DOHH2 (cell line): ENCODE measurements at regions not wholly inside any gene's neighbourhood (a gene's known extent, or its start where the extent isn't known, plus 50 kb on each side); places are given as distances from the start of the nearest gene placed in this dataset.

Experiments
- H3F3A ChIP-seq: fragments of 200-600 bp; sonication (generic), shearing (Covaris generic); 2 replicates; pipeline ENCODE4 v1.6.0; 2016; ENCODE audit warnings: antibody characterized with exemption, mild to moderate bottlenecking; ENCODE audit not compliant: control insufficient read depth, insufficient read depth
- H3K27ac ChIP-seq: fragments of 200-600 bp; sonication (generic); 2 replicates; pipeline ENCODE4 v1.5.1; 2014; ENCODE audit warnings: low read depth, mild to moderate bottlenecking, low read length, moderate library complexity
- H3K27me3 ChIP-seq: fragments of 200-600 bp; sonication (generic); 2 replicates; pipeline ENCODE4 v1.6.1; 2014; ENCODE audit warnings: mild to moderate bottlenecking, low read length, mixed read lengths; ENCODE audit not compliant: control insufficient read depth
- H3K36me3 ChIP-seq: fragments of 200-600 bp; sonication (generic); 2 replicates; pipeline ENCODE4 v1.6.1; 2014; ENCODE audit warnings: mild to moderate bottlenecking, low read length, moderate library complexity, mixed read lengths; ENCODE audit not compliant: control insufficient read depth
- H3K4me1 ChIP-seq: fragments of 200-600 bp; sonication (generic); 2 replicates; pipeline ENCODE4 v1.6.1; 2014; ENCODE audit warnings: mild to moderate bottlenecking, low read length, mixed read lengths; ENCODE audit not compliant: control insufficient read depth
- H3K4me2 ChIP-seq: fragments of 200-600 bp; sonication (generic); 2 replicates; pipeline ENCODE4 v1.6.0; 2014; ENCODE audit warnings: mild to moderate bottlenecking, low read length, moderate library complexity
- H3K4me3 ChIP-seq: fragments of 200-600 bp; sonication (generic); 2 replicates; pipeline ENCODE4 v1.5.1; 2014; ENCODE audit warnings: mild to moderate bottlenecking, low read length, mixed read lengths
- H3K79me2 ChIP-seq: fragments of 200-600 bp; sonication (generic); 2 replicates; pipeline ENCODE4 v1.6.1; 2014; ENCODE audit warnings: mild to moderate bottlenecking, low read length, mixed read lengths; ENCODE audit not compliant: control insufficient read depth
- H3K9me2 ChIP-seq: fragments of 200-600 bp; sonication (generic); replicated peaks from 2 replicates; pipeline ENCODE4 v1.6.1; 2014; ENCODE audit warnings: mild to moderate bottlenecking, low read length, mixed read lengths; ENCODE audit not compliant: control insufficient read depth
- H3K9me3 ChIP-seq: fragments of 200-600 bp; sonication (generic); 2 replicates; pipeline ENCODE4 v1.6.1; 2014; ENCODE audit warnings: antibody characterized with exemption, low read length, mixed read lengths; ENCODE audit not compliant: control insufficient read depth, insufficient read depth
- H4K20me1 ChIP-seq: fragments of 200-600 bp; sonication (generic); 2 replicates; pipeline ENCODE4 v1.6.0; 2014; ENCODE audit warnings: low read depth, mild to moderate bottlenecking, antibody characterized with exemption, low read length, moderate library complexity; ENCODE audit not compliant: control insufficient read depth, insufficient read depth
- EZH2phosphoT487 ChIP-seq: fragments of 200-600 bp; sonication (generic); IDR thresholded peaks from 2 replicates; pipeline ENCODE4 v1.6.1; 2017; ENCODE audit warnings: borderline replicate concordance, mild to moderate bottlenecking, antibody characterized with exemption, low read length, moderate library complexity, mixed read lengths
- TF ChIP-seq, protein P1 (sequence below): fragments of 200-600 bp; sonication (generic); IDR thresholded peaks from one replicate; pipeline ENCODE4 v1.5.1; 2014; ENCODE audit warnings: antibody characterized with exemption, mild to moderate bottlenecking, low read depth, low read length; ENCODE audit not compliant: poor library complexity, severe bottlenecking

DNA sequence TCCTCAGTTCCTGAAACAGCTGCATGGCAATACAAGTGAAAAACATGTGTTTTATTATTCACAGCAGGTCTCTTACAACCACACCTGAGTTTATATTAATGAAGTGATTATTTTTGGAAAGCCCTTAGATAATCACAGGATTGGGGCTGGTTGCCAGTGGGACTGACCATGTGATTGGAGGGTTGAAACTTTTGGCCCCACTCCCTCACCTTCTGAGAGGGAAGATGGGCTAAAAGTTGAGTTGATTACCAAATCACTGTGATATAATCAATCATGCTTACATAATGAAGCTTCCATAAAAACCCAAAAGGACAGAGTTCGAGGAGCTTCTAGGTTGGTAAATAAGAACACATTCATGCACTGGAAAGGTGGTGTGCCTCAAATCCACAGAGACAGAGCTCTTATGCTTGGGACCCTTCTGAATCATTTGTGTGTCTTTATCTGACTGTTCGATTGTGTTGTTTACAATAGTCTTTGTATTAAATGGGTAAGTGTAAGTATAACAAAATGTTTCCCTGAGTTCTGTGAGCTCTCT, 393.9 kb downstream of the RPS24 start:
- H3K4me3 ChIP-seq: no peak overlapping the region
- H3K27me3 ChIP-seq: peaks cover 18% of the 10 kb centered on the region
- no peak overlapping the region for H3K4me2 ChIP-seq
- H3F3A ChIP-seq: no peaks in the 10 kb centered on the region
- no peaks in the 10 kb centered on the region for H3K4me1 ChIP-seq
- no peaks in the 10 kb centered on the region for H3K9me2 ChIP-seq
- TF ChIP-seq, protein P1, sequence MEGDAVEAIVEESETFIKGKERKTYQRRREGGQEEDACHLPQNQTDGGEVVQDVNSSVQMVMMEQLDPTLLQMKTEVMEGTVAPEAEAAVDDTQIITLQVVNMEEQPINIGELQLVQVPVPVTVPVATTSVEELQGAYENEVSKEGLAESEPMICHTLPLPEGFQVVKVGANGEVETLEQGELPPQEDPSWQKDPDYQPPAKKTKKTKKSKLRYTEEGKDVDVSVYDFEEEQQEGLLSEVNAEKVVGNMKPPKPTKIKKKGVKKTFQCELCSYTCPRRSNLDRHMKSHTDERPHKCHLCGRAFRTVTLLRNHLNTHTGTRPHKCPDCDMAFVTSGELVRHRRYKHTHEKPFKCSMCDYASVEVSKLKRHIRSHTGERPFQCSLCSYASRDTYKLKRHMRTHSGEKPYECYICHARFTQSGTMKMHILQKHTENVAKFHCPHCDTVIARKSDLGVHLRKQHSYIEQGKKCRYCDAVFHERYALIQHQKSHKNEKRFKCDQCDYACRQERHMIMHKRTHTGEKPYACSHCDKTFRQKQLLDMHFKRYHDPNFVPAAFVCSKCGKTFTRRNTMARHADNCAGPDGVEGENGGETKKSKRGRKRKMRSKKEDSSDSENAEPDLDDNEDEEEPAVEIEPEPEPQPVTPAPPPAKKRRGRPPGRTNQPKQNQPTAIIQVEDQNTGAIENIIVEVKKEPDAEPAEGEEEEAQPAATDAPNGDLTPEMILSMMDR: no peak
- TF ChIP-seq EZH2phosphoT487: no peak
- no peaks in the 10 kb centered on the region for H3K9me3 ChIP-seq
- no peaks in the 10 kb centered on the region for H4K20me1 ChIP-seq
- no peaks in the 10 kb centered on the region for H3K79me2 ChIP-seq
- no peak overlapping the region for H3K27ac ChIP-seq
- H3K36me3 ChIP-seq: no peaks in the 10 kb centered on the region

DNA sequence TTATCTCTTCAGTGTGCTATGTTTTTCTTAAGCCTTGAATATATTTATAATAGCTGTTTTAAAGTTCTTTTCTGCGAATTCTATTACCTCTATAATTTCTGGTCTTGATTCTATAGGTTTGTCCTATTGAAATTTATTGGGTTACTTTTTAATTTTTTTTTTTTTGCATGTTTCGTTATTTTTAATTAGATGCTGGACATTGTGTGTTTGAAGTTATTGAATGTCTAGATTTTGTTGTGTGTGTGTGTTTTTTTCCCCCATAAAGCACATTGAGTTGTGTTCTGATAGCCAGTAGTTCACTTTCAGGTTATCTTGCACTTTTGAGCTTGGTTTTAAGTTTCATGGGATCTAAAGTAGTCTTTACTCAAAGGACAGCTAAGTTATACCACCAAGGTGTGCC, 394.9 kb downstream of the RPS24 start:
- TF ChIP-seq, protein P1: no peak
- no peak for TF ChIP-seq EZH2phosphoT487
- no peak overlapping the region for H3K27ac ChIP-seq
- no peaks in the 10 kb centered on the region for H3K9me3 ChIP-seq
- H3K4me2 ChIP-seq: no peak overlapping the region
- no peaks in the 10 kb centered on the region for H3F3A ChIP-seq
- no peaks in the 10 kb centered on the region for H3K9me2 ChIP-seq
- H3K4me3 ChIP-seq: no peak overlapping the region
- no peaks in the 10 kb centered on the region for H3K4me1 ChIP-seq
- H3K79me2 ChIP-seq: no peaks in the 10 kb centered on the region
- H4K20me1 ChIP-seq: no peaks in the 10 kb centered on the region
- no peaks in the 10 kb centered on the region for H3K36me3 ChIP-seq
- H3K27me3 ChIP-seq: peaks cover 18% of the 10 kb centered on the region

DNA sequence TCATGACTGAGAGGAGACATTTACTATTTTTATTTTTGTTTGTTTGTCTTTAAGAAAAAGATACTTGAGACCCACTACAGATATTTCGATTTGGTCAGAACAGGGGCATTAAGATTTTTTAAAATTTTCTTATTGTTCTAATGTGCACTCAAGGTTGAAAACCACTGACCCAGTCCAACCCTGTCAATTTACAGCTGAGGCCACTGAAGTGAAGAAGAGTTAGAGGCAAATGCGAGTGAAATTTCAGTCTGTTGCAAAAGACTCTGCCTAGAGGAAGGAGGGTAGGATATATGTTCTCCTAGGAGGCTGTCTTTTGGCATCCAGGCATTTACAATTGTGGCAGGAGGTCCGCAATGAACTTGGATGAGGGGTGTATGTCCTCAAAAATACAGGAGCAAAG, 396.3 kb downstream of the RPS24 start:
- H3F3A ChIP-seq: no peaks in the 10 kb centered on the region
- H3K9me3 ChIP-seq: no peaks in the 10 kb centered on the region
- no peaks in the 10 kb centered on the region for H3K36me3 ChIP-seq
- TF ChIP-seq, protein P1: no peak
- TF ChIP-seq EZH2phosphoT487: no peak
- no peak overlapping the region for H3K4me2 ChIP-seq
- H3K4me3 ChIP-seq: no peak overlapping the region
- no peak overlapping the region for H3K27ac ChIP-seq
- H3K79me2 ChIP-seq: no peaks in the 10 kb centered on the region
- no peaks in the 10 kb centered on the region; the same call in 1 of the 2 replicates for H3K4me1 ChIP-seq
- no peaks in the 10 kb centered on the region for H4K20me1 ChIP-seq
- H3K9me2 ChIP-seq: no peaks in the 10 kb centered on the region
- H3K27me3 ChIP-seq: peaks cover 18% of the 10 kb centered on the region
